HepG2 (cell line): ENCODE measurements at regions not wholly inside any gene's neighbourhood (a gene's known extent, or its start where the extent isn't known, plus 50 kb on each side); places are given as distances from the start of the nearest gene placed in this dataset.

Experiments used
- ATAC-seq: fragments of 200-7000 bp; cut with Tn5 transposase; 3 replicates; pipeline ENCODE4 v1.9.1; 2020; ENCODE audit warnings: mild to moderate bottlenecking, moderate library complexity
- BruUV-seq: library from RNA; stranded (reverse); fragments of 400-500 nt; replicated peaks from 2 replicates; lab custom pipeline; 2021; lab: Mats Ljungman, UMichigan
- CTCF ChIA-PET: fragments of 300-600 bp; formaldehyde crosslinking; extraction: SDS; loops from one replicate; lab custom pipeline; 2021; ENCODE audit warnings: low total read pairs, inconsistent platforms, low intra/inter-chr PET ratio; lab: Yijun Ruan, JAX
- POLR2A ChIA-PET: fragments of 350-600 bp; sonication (Branson Sonifier 250); formaldehyde crosslinking; loops from one replicate; lab custom pipeline; 2020; ENCODE audit warnings: antibody characterized with exemption, inconsistent platforms; lab: Yijun Ruan, JAX
- DNase-seq: peaks from one replicate; pipeline ENCODE4 v3.0.0-alpha.2; 2015; ENCODE audit warnings: low spot score
- FAIRE-seq: peaks from 3 replicates; lab custom pipeline; 2011; peaks lifted over from hg19 to GRCh38; lab: Jason Lieb, UNC
- H2AFZ ChIP-seq: one replicate; pipeline ENCODE4 v1.6.1; 2011; ENCODE audit warnings: low read length, inconsistent platforms
- H3K27ac ChIP-seq: fragments of 300-600 bp; 3 replicates; pipeline ENCODE4 v1.8.0; 2011; ENCODE audit warnings: mixed run types, mild to moderate bottlenecking, mixed read lengths, low read length, inconsistent platforms; ENCODE audit not compliant: insufficient read depth; ENCODE audit errors: extremely low read length
- H3K27me3 ChIP-seq, 2 experiments: fragments of 200-600 bp in 1 of 2; 2 replicates in 1 of 2; 3 replicates in 1 of 2; pipeline versions ENCODE4 v1.6.0 to v1.8.0; 2011; ENCODE audit warnings: low read length in 2 of 2, mild to moderate bottlenecking in 2 of 2, moderate library complexity in 2 of 2, inconsistent platforms in 1 of 2; ENCODE audit not compliant: insufficient read depth in 2 of 2, control insufficient read depth in 1 of 2
- H3K36me3 ChIP-seq, 2 experiments: fragments of 200-600 bp in 1 of 2; replicated peaks in 1 of 2; 2 replicates in 1 of 2; 3 replicates in 1 of 2; pipeline versions ENCODE4 v1.5.1 to v1.8.0; 2011; ENCODE audit warnings: low read length in 2 of 2, inconsistent platforms in 1 of 2; ENCODE audit not compliant: insufficient read depth in 2 of 2, control insufficient read depth in 1 of 2
- H3K4me1 ChIP-seq: 2 replicates; pipeline ENCODE4 v1.5.1; 2012; ENCODE audit warnings: low read length, inconsistent platforms; ENCODE audit not compliant: insufficient read depth
- H3K4me2 ChIP-seq: 2 replicates; pipeline ENCODE4 v1.6.0; 2011; ENCODE audit warnings: low read depth, low read length, inconsistent platforms
- H3K4me3 ChIP-seq, 3 experiments: fragments of 200-600 bp in 1 of 3; sonication (generic), shearing (Covaris generic) in 1 of 3; replicated peaks in 1 of 3; 2 replicates each; pipeline ENCODE4 v1.5.1; 2011 to 2016; ENCODE audit warnings: low read length in 3 of 3, inconsistent platforms in 2 of 3, low read depth in 2 of 3, mild to moderate bottlenecking in 2 of 3, control low read depth in 1 of 3, mixed read lengths in 1 of 3; ENCODE audit not compliant: insufficient read depth in 1 of 3
- H3K79me2 ChIP-seq: one replicate; pipeline ENCODE4 v1.6.1; 2011; ENCODE audit warnings: low read length, inconsistent platforms; ENCODE audit not compliant: insufficient read depth
- H3K9ac ChIP-seq: 2 replicates; pipeline ENCODE4 v1.6.0; 2011; ENCODE audit warnings: mild to moderate bottlenecking, low read depth, low read length, inconsistent platforms; ENCODE audit not compliant: insufficient read depth
- H3K9me3 ChIP-seq: 2 replicates; pipeline ENCODE4 v1.5.1; 2012; ENCODE audit warnings: mild to moderate bottlenecking, low read length
- H4K20me1 ChIP-seq: 2 replicates; pipeline ENCODE4 v1.6.0; 2011; ENCODE audit warnings: inconsistent platforms, mild to moderate bottlenecking, low read length, moderate library complexity; ENCODE audit not compliant: insufficient read depth
- BRCA1 ChIP-seq: sonication (generic); formaldehyde crosslinking; IDR thresholded peaks from 2 replicates; pipeline ENCODE4 v1.4.0; 2020; ENCODE audit warnings: missing genetic modification reagents
- ELF4 ChIP-seq: sonication (generic); formaldehyde crosslinking; IDR thresholded peaks from 2 replicates; pipeline ENCODE4 v1.5.0; 2020; ENCODE audit warnings: missing genetic modification reagents, mild to moderate bottlenecking, moderate library complexity, borderline replicate concordance
- FOSL1 ChIP-seq: sonication (generic); formaldehyde crosslinking; IDR thresholded peaks from 2 replicates; pipeline ENCODE4 v1.9.0; 2021; ENCODE audit warnings: missing genetic modification reagents, borderline replicate concordance
- IKZF4 ChIP-seq: sonication (generic); formaldehyde crosslinking; IDR thresholded peaks from 2 replicates; pipeline ENCODE4 v1.5.1; 2020; ENCODE audit warnings: borderline replicate concordance, mild to moderate bottlenecking, low read depth, missing genetic modification reagents; ENCODE audit errors: not compliant biosample characterization
- MAFF ChIP-seq: IDR thresholded peaks from 2 replicates; pipeline ENCODE4 v1.6.1; 2011; ENCODE audit warnings: low read depth, low read length, improper control_type of control experiment
- NAIF1 ChIP-seq: sonication (generic); formaldehyde crosslinking; IDR thresholded peaks from 2 replicates; pipeline ENCODE4 v1.5.0; 2020; ENCODE audit warnings: mild to moderate bottlenecking, missing genetic modification reagents, borderline replicate concordance
- SAP130 ChIP-seq: IDR thresholded peaks from 2 replicates; pipeline ENCODE4 v1.6.1; 2016; ENCODE audit warnings: low read depth
- TARDBP ChIP-seq: sonication (generic); formaldehyde crosslinking; IDR thresholded peaks from 2 replicates; pipeline ENCODE4 v1.8.0; 2022; ENCODE audit warnings: mild to moderate bottlenecking, missing genetic modification reagents
- TOE1 ChIP-seq: sonication (generic); formaldehyde crosslinking; IDR thresholded peaks from 2 replicates; pipeline ENCODE4 v1.4.0; 2020; ENCODE audit warnings: mild to moderate bottlenecking, missing genetic modification reagents
- ZNF263 ChIP-seq: sonication (generic); formaldehyde crosslinking; IDR thresholded peaks from 2 replicates; pipeline ENCODE4 v1.4.0; 2020; ENCODE audit warnings: missing genetic modification reagents
- ZNF296 ChIP-seq: sonication (generic); formaldehyde crosslinking; conservative IDR thresholded peaks from 2 replicates; pipeline ENCODE4 v1.5.0; 2020; ENCODE audit warnings: mild to moderate bottlenecking, missing genetic modification reagents
- ZNF567 ChIP-seq: sonication (generic); formaldehyde crosslinking; IDR thresholded peaks from 2 replicates; pipeline ENCODE4 v1.8.1; 2023; ENCODE audit warnings: mild to moderate bottlenecking, missing genetic modification reagents, borderline replicate concordance
- WGBS: methylation state at CpG from one replicate; pipeline ENCODE4 v1.1.6; 2017; ENCODE audit warnings: low lambda C conversion rate; 5-methylcytosine and 5-hydroxymethylcytosine counted together
- in situ Hi-C: cut with HindIII; loops from 2 replicates; pipeline ENCODE4 v1.10.0; 2017; ENCODE audit warnings: low pct_unique_long_range_greater_than_20kb; ENCODE audit not compliant: extremely low pct_ligation_motif_present
- intact Hi-C: fragments of 100-400 bp; cut with micrococcal nuclease; formaldehyde crosslinking; loops from one replicate; pipeline ENCODE4 v1.10.0; 2022; ENCODE audit not compliant: unreplicated experiment
- TF ChIP-seq, protein P1 (sequence below): IDR thresholded peaks from 2 replicates; pipeline ENCODE4 v1.6.1; 2016; ENCODE audit warnings: missing compliant biosample characterization, missing genetic modification reagents, borderline replicate concordance
- TF ChIP-seq, protein P2 (sequence below): sonication (generic); formaldehyde crosslinking; IDR thresholded peaks from 2 replicates; pipeline ENCODE4 v1.4.0; 2020; ENCODE audit warnings: missing genetic modification reagents; ENCODE audit errors: not compliant biosample characterization
- TF ChIP-seq, protein P3 (sequence below): sonication (generic); formaldehyde crosslinking; IDR thresholded peaks from 2 replicates; pipeline ENCODE4 v1.8.1; 2022; ENCODE audit warnings: mild to moderate bottlenecking, missing genetic modification reagents
- TF ChIP-seq, protein P4 (sequence below): sonication (generic); formaldehyde crosslinking; IDR thresholded peaks from 2 replicates; pipeline ENCODE4 v1.9.0; 2022; ENCODE audit warnings: missing genetic modification reagents, mild to moderate bottlenecking, borderline replicate concordance
- TF ChIP-seq, protein P5 (sequence below): sonication (generic); formaldehyde crosslinking; IDR thresholded peaks from 2 replicates; pipeline ENCODE4 v1.8.0; 2022; ENCODE audit warnings: mild to moderate bottlenecking, missing genetic modification reagents

DNA sequence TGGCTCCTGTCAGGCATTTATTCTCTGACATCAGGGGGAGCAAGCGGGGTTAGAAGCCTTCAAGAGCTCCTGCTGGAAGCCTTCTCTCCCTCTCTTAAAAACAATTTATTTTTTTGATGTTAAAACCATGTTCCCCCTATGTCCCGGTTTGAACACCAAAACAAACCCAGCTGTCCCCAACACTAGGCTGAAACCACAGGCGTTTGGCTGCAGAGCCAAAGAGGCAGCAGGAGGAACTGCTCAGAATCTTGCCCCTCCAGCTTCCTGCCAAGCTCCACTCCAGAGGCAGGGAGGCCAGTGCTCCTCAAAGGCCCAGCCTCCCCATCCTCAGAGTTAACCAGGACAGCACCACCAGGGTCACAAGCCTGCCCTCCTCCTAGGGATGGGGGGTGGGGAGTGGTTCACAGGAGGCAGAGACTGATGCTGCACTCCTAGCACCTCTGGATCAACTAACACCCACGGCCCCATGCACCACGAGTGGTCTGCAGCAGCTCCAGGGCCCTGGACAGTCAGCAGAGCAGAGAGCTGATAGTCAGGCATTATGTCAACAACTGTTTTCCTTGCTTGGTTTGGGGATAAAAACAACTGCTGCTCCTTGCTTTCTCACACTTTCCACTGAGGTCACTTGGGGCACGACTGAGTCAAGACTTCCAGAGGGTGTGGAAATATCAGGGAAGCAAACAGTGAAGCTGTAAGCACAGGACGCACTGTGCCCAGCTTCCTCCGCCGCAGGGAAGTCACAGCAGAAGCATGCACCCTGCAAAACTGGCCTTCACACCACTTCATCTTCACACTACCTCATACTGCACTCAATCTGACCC, 96.5 kb upstream of the ADRA1B start:
- BruUV-seq = no TSS peak
- no peak overlapping the region for H3K4me2 ChIP-seq
- no peak for DNase-seq
- no peak for ATAC-seq
- H3K27ac ChIP-seq = no peak overlapping the region
- no peaks in the 10 kb centered on the region for H3K79me2 ChIP-seq
- no peak overlapping the region for H2AFZ ChIP-seq
- no peaks in the 10 kb centered on the region for H3K36me3 ChIP-seq
- WGBS = 4% methylated on average over 9 of the region's 9 CpGs
- H3K9me3 ChIP-seq = no peaks in the 10 kb centered on the region
- intact Hi-C loops (no loop called here), in situ Hi-C loops (no loop called here)
- TF ChIP-seq ZNF263 (CRISPR knock-in tag) (no peak), FOSL1 (no peak), BRCA1 (no peak), SAP130 (CRISPR knock-in tag) (no peak), IKZF4 (CRISPR knock-in tag) (no peak), MAFF (no peak), ZNF567 (no peak), NAIF1 (no peak), ELF4 (no peak), TOE1 (CRISPR knock-in tag) (no peak), ZNF296 (no peak), TARDBP (CRISPR knock-in tag) (no peak)
- TF ChIP-seq, protein P1, sequence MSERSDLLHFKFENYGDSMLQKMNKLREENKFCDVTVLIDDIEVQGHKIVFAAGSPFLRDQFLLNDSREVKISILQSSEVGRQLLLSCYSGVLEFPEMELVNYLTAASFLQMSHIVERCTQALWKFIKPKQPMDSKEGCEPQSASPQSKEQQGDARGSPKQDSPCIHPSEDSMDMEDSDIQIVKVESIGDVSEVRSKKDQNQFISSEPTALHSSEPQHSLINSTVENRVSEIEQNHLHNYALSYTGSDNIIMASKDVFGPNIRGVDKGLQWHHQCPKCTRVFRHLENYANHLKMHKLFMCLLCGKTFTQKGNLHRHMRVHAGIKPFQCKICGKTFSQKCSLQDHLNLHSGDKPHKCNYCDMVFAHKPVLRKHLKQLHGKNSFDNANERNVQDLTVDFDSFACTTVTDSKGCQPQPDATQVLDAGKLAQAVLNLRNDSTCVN (CRISPR knock-in tag) = no peak
- TF ChIP-seq, protein P2, sequence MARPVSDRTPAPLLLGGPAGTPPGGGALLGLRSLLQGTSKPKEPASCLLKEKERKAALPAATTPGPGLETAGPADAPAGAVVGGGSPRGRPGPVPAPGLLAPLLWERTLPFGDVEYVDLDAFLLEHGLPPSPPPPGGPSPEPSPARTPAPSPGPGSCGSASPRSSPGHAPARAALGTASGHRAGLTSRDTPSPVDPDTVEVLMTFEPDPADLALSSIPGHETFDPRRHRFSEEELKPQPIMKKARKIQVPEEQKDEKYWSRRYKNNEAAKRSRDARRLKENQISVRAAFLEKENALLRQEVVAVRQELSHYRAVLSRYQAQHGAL (CRISPR knock-in tag) = no peak
- TF ChIP-seq, protein P3, sequence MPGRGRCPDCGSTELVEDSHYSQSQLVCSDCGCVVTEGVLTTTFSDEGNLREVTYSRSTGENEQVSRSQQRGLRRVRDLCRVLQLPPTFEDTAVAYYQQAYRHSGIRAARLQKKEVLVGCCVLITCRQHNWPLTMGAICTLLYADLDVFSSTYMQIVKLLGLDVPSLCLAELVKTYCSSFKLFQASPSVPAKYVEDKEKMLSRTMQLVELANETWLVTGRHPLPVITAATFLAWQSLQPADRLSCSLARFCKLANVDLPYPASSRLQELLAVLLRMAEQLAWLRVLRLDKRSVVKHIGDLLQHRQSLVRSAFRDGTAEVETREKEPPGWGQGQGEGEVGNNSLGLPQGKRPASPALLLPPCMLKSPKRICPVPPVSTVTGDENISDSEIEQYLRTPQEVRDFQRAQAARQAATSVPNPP (CRISPR knock-in tag) = no peak
- TF ChIP-seq, protein P4, sequence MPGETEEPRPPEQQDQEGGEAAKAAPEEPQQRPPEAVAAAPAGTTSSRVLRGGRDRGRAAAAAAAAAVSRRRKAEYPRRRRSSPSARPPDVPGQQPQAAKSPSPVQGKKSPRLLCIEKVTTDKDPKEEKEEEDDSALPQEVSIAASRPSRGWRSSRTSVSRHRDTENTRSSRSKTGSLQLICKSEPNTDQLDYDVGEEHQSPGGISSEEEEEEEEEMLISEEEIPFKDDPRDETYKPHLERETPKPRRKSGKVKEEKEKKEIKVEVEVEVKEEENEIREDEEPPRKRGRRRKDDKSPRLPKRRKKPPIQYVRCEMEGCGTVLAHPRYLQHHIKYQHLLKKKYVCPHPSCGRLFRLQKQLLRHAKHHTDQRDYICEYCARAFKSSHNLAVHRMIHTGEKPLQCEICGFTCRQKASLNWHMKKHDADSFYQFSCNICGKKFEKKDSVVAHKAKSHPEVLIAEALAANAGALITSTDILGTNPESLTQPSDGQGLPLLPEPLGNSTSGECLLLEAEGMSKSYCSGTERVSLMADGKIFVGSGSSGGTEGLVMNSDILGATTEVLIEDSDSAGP (CRISPR knock-in tag) = no peak
- TF ChIP-seq, protein P5, sequence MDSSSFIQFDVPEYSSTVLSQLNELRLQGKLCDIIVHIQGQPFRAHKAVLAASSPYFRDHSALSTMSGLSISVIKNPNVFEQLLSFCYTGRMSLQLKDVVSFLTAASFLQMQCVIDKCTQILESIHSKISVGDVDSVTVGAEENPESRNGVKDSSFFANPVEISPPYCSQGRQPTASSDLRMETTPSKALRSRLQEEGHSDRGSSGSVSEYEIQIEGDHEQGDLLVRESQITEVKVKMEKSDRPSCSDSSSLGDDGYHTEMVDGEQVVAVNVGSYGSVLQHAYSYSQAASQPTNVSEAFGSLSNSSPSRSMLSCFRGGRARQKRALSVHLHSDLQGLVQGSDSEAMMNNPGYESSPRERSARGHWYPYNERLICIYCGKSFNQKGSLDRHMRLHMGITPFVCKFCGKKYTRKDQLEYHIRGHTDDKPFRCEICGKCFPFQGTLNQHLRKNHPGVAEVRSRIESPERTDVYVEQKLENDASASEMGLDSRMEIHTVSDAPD (CRISPR knock-in tag) = no peak
- peaks cover 0 to 4% of the 10 kb centered on the region in 2 experiments; a peak in 1 of 5 replicates for H3K27me3 ChIP-seq
- H3K4me3 ChIP-seq = no peak overlapping the region
- FAIRE-seq = no peak
- POLR2A ChIA-PET = no interaction called here
- H4K20me1 ChIP-seq = no peaks in the 10 kb centered on the region
- no peaks in the 10 kb centered on the region for H3K4me1 ChIP-seq
- CTCF ChIA-PET = no interaction called here
- no peak overlapping the region for H3K9ac ChIP-seq
